OCI-LY3 (cell line): ENCODE measurements at regions not wholly inside any gene's neighbourhood (a gene's known extent, or its start where the extent isn't known, plus 50 kb on each side); places are given as distances from the start of the nearest gene placed in this dataset.
"Not testable (repeated sequence)": the region's sequence is repeated elsewhere in the genome, so short reads cannot be mapped to it uniquely, and the experiment has no call there.

Experiments used
- CTCF ChIP-seq: fragments of 200-600, 300-600 bp; sonication (generic); IDR thresholded peaks from 2 replicates; pipeline ENCODE4 v1.5.1; 2014; ENCODE audit warnings: antibody characterized with exemption, low read length, low read depth
- EZH2phosphoT487 ChIP-seq: fragments of 200-600 bp; shearing (Covaris generic); IDR thresholded peaks from 2 replicates; pipeline ENCODE4 v1.6.1; 2018; ENCODE audit warnings: antibody characterized with exemption, mixed run types, low read depth

- TF ChIP-seq CTCF, EZH2phosphoT487: not testable (repeated sequence)
These were observed 663.2 kb upstream of the BCHE start for GRCh38 chr3:166500420-166500819.
